Hepatocyte (in vitro differentiated cells): ENCODE measurements at regions not wholly inside any gene's neighbourhood (a gene's known extent, or its start where the extent isn't known, plus 50 kb on each side); places are given as distances from the start of the nearest gene placed in this dataset.

Experiments
- DNase-seq: peaks from one replicate; pipeline ENCODE4 v3.0.0-alpha.2; 2016; ENCODE audit warnings: low spot score
- H2AFZ ChIP-seq: fragments of 200-600 bp; sonication (generic); 2 replicates; pipeline ENCODE4 v1.6.0; 2016; ENCODE audit warnings: antibody characterized with exemption, mild to moderate bottlenecking
- H3K27ac ChIP-seq: fragments of 200-600 bp; sonication (generic); 2 replicates; pipeline ENCODE4 v1.5.1; 2016; ENCODE audit warnings: mild to moderate bottlenecking
- H3K27me3 ChIP-seq: fragments of 200-600 bp; sonication (generic); 2 replicates; pipeline ENCODE4 v1.6.1; 2016
- H3K36me3 ChIP-seq: fragments of 200-600 bp; sonication (generic); replicated peaks from 2 replicates; pipeline ENCODE4 v1.5.1; 2016; ENCODE audit warnings: low read depth; ENCODE audit not compliant: insufficient read depth
- H3K4me1 ChIP-seq: fragments of 200-600 bp; sonication (generic); 2 replicates; pipeline ENCODE4 v1.5.1; 2016; ENCODE audit warnings: mild to moderate bottlenecking, moderate library complexity; ENCODE audit not compliant: insufficient read depth
- H3K4me2 ChIP-seq: fragments of 200-600 bp; sonication (generic); 2 replicates; pipeline ENCODE4 v1.6.0; 2016
- H3K4me3 ChIP-seq: fragments of 200-600 bp; sonication (generic); 2 replicates; pipeline ENCODE4 v1.5.1; 2016; ENCODE audit warnings: mild to moderate bottlenecking
- H3K79me2 ChIP-seq: fragments of 200-600 bp; sonication (generic); 2 replicates; pipeline ENCODE4 v1.6.0; 2017; ENCODE audit warnings: mild to moderate bottlenecking
- H3K9me2 ChIP-seq: fragments of 200-600 bp; sonication (generic); replicated peaks from 2 replicates; pipeline ENCODE4 v1.6.0; 2017; ENCODE audit warnings: mild to moderate bottlenecking; ENCODE audit not compliant: insufficient read depth
- H3K9me3 ChIP-seq: fragments of 200-600 bp; sonication (generic); 2 replicates; pipeline ENCODE4 v1.5.1; 2016; ENCODE audit warnings: low read depth, mild to moderate bottlenecking
- H4K20me1 ChIP-seq: fragments of 200-600 bp; sonication (generic); 2 replicates; pipeline ENCODE4 v1.6.0; 2016; ENCODE audit warnings: mild to moderate bottlenecking; ENCODE audit not compliant: insufficient read depth, poor library complexity, severe bottlenecking
- CTCF ChIP-seq: fragments of 200-600 bp; sonication (generic); IDR thresholded peaks from 2 replicates; pipeline ENCODE4 v1.5.1; 2016; ENCODE audit warnings: antibody characterized with exemption, mild to moderate bottlenecking; ENCODE audit not compliant: poor library complexity
- EZH2 ChIP-seq: fragments of 200-600 bp; sonication (generic); IDR thresholded peaks from 2 replicates; pipeline ENCODE4 v1.6.1; 2016; ENCODE audit warnings: antibody characterized with exemption, mild to moderate bottlenecking, borderline replicate concordance
- EZH2phosphoT487 ChIP-seq: fragments of 200-600 bp; sonication (generic); IDR thresholded peaks from one replicate; pipeline ENCODE4 v1.6.1; 2018; ENCODE audit warnings: antibody characterized with exemption, mild to moderate bottlenecking, low read depth, moderate library complexity; ENCODE audit not compliant: unreplicated experiment, severe bottlenecking
- WGBS: methylation state at CpG from one replicate; pipeline ENCODE4 v1.1.6; 2016; ENCODE audit warnings: low lambda C conversion rate; ENCODE audit errors: missing lambda C conversion rate; 5-methylcytosine and 5-hydroxymethylcytosine counted together

GRCh38 chr10:49463605-49464004 is 67.7 kb upstream of the DRGX start:
- Histone ChIP-seq H3K4me1 (no peaks in the 10 kb centered on the region), H3K9me2 (no peaks in the 10 kb centered on the region), H3K9me3 (no peaks in the 10 kb centered on the region), H3K4me2 (no peak overlapping the region), H2AFZ (no peak overlapping the region), H3K27me3 (no peaks in the 10 kb centered on the region), H3K36me3 (no peaks in the 10 kb centered on the region), H3K27ac (no peak overlapping the region), H3K79me2 (no peaks in the 10 kb centered on the region), H4K20me1 (no peaks in the 10 kb centered on the region), H3K4me3 (no peak overlapping the region)
- no peak for DNase-seq
- TF ChIP-seq EZH2phosphoT487 (no peak), EZH2 (no peak), CTCF (no peak)
- WGBS: 75% methylated on average over 4 of the region's 4 CpGs

- Histone ChIP-seq H3K79me2 (no peaks in the 10 kb centered on the region), H4K20me1 (no peaks in the 10 kb centered on the region), H3K4me3 (no peak overlapping the region), H3K9me2 (no peaks in the 10 kb centered on the region), H3K9me3 (peaks cover 8% of the 10 kb centered on the region), H2AFZ (no peak overlapping the region), H3K36me3 (no peaks in the 10 kb centered on the region), H3K4me2 (no peak overlapping the region), H3K27ac (no peak overlapping the region), H3K4me1 (no peaks in the 10 kb centered on the region), H3K27me3 (no peaks in the 10 kb centered on the region)
- no peak for TF ChIP-seq EZH2phosphoT487
- TF ChIP-seq CTCF: no peak
- no peak for TF ChIP-seq EZH2
- DNase-seq: no peak
- WGBS: 95% methylated on average over 7 of the region's 7 CpGs
Measured at GRCh38 chr10:49458869-49459268, 63.0 kb upstream of the DRGX start.

- peak; percentile 28 for DNase-seq
- Histone ChIP-seq H3K9me3 (peaks cover 19% of the 10 kb centered on the region), H3K4me2 (no peak overlapping the region), H3K27me3 (no peaks in the 10 kb centered on the region), H3K9me2 (no peaks in the 10 kb centered on the region), H3K4me1 (no peaks in the 10 kb centered on the region), H3K36me3 (no peaks in the 10 kb centered on the region), H3K27ac (no peak overlapping the region), H4K20me1 (no peaks in the 10 kb centered on the region), H3K79me2 (no peaks in the 10 kb centered on the region), H2AFZ (no peak overlapping the region), H3K4me3 (no peak overlapping the region)
- TF ChIP-seq EZH2 (no peak), CTCF (no peak), EZH2phosphoT487 (no peak)
- WGBS: 77% methylated on average over 8 of the region's 8 CpGs
Measured at GRCh38 chr10:49457686-49458085, 61.8 kb upstream of the DRGX start.

DNA sequence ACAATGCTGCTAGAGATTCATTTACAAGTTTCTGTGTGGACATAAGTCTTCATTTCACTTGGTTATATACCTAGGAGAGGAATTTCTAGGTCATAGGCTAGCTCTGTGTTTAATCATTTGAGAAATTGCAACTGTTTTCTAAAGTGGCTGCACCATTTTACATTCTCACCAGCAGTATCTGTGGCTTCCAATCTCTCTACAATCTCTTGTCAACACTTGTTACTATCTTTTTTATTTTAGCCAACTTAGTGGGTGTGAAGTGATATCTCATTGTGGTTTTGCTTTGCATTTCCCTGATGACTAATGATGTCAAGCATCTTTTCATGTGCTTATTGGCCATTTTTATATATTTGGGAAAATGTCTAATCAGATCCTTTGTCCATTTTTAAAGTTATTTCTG is 53.0 kb upstream of the DRGX start:
- H3K4me3 ChIP-seq: no peak overlapping the region
- H3K27me3 ChIP-seq: no peaks in the 10 kb centered on the region
- no peak for TF ChIP-seq EZH2phosphoT487
- H4K20me1 ChIP-seq: no peaks in the 10 kb centered on the region
- H3K79me2 ChIP-seq: no peaks in the 10 kb centered on the region
- H3K27ac ChIP-seq: no peak overlapping the region
- no peaks in the 10 kb centered on the region for H3K4me1 ChIP-seq
- peaks cover 24% of the 10 kb centered on the region for H3K9me3 ChIP-seq
- H3K9me2 ChIP-seq: no peaks in the 10 kb centered on the region
- no peak overlapping the region for H3K4me2 ChIP-seq
- H3K36me3 ChIP-seq: no peaks in the 10 kb centered on the region
- no peak for DNase-seq
- no peak overlapping the region for H2AFZ ChIP-seq
